ENCODE measurements at regions not wholly inside any gene's neighbourhood (a gene's known extent, or its start where the extent isn't known, plus 50 kb on each side); places are given as distances from the start of the nearest gene placed in this dataset.

DNA sequence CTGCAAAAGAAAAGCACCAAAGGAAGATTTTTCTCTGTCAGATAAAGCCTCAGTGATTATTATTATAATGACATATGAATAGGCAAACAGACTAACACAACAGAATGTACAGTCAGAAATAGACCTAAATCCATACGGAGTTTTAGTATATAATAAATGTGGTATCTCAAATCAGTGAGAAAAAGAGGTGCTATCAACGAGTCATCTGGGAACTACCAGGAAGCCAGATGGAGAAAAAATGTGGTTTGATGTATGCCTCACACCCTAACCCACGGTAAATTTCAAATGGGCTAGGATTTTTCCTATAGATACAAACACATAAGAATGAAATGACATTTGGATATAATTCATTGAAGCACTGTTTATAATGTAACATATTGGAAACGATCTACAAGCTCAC is 110.3 kb downstream of the ODF2L start:
- Histone ChIP-seq H3K27me3 (no peaks in the 10 kb centered on the region), H3K27ac (no peak overlapping the region), H3K4me1 (no peaks in the 10 kb centered on the region), H3K9me3 (peaks cover 0 to 8% (median 0%) of the 10 kb centered on the region in 12 donors), H3K4me3 (no peak overlapping the region), H3K36me3 (no peaks in the 10 kb centered on the region)
- ATAC-seq (no peak), DNase-seq (no peak)
- WGBS, 4 donors: 71 to 85% (median 77%) methylated on average over 4 of the region's 4 CpGs
- TF ChIP-seq POLR2A (IDR thresholded peaks at IDR 0.05): no peak
- TF ChIP-seq, protein P1, sequence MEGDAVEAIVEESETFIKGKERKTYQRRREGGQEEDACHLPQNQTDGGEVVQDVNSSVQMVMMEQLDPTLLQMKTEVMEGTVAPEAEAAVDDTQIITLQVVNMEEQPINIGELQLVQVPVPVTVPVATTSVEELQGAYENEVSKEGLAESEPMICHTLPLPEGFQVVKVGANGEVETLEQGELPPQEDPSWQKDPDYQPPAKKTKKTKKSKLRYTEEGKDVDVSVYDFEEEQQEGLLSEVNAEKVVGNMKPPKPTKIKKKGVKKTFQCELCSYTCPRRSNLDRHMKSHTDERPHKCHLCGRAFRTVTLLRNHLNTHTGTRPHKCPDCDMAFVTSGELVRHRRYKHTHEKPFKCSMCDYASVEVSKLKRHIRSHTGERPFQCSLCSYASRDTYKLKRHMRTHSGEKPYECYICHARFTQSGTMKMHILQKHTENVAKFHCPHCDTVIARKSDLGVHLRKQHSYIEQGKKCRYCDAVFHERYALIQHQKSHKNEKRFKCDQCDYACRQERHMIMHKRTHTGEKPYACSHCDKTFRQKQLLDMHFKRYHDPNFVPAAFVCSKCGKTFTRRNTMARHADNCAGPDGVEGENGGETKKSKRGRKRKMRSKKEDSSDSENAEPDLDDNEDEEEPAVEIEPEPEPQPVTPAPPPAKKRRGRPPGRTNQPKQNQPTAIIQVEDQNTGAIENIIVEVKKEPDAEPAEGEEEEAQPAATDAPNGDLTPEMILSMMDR (IDR thresholded peaks at IDR 0.05): no peak
- intact Hi-C loops (cut with DNase I): no loop called here

DNA sequence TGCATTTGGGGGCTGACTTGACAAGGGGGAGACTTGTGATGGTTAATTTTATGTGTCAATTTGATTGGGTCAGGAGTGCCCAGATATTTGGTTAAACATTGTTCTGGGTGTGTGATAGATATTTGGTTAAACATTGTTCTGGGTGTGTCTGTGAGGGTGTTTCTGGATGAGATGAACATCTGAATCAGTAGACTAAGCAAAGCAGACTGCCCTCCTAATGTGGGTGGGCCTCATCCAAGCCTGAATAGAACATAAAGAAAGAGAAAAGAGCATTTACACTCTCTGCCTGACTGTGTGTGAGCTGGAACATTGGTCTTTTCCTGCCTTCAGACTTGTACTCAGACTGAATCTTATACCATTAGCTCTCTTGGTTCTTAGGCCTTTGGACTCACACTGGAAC is 113.5 kb downstream of the ODF2L start:
- intact Hi-C loops (cut with DNase I): no loop called here
- Histone ChIP-seq H3K27me3 (no peaks in the 10 kb centered on the region), H3K9me3 (peaks cover 0 to 8% (median 0%) of the 10 kb centered on the region in 12 donors), H3K36me3 (no peaks in the 10 kb centered on the region), H3K4me3 (no peak overlapping the region), H3K27ac (no peak overlapping the region), H3K4me1 (no peaks in the 10 kb centered on the region)
- TF ChIP-seq POLR2A (IDR thresholded peaks at IDR 0.05): no peak
- TF ChIP-seq, protein P1 (IDR thresholded peaks at IDR 0.05): no peak
- no peak for DNase-seq
- no peak for ATAC-seq

DNA sequence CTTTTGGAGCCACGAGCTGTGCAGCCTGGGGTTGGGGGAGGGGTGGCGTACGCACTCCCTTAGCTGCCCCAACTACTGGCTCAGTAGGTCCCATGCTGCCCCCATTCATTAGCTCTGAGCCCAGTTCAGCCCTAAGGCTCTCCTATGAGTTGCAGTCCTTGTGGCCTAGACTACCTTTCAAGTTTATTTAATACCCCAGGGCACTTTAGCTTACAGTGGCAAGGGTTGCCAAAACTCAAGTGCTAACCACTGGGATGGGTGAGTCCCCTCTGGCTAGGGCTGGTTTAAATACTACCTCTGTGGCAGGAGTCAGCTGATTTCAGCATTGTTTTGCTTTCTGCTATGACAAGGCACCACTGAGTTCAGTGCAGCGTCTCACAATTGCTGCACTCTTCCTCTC is 118.2 kb downstream of the ODF2L start:
- no peaks in the 10 kb centered on the region for H3K36me3 ChIP-seq

DNA sequence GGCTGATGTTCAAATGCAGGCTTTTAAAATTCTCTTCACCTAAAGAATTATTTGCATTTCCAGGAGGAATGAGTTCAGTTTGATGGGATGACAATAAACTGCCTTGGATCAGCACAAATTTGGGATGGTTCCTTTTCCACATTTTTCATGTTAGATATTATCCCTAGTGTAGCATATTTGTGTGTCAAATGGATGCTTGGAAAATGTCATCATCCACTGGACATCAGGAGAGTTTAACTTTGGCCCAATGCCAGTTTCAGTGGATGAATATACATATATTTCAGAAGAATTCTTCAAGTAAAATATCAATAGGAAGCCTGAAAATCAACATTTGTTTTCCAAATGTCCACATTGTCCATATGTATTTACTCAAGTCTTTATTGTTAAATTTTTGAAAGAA is 116.5 kb upstream of the COL24A1 start:
- Histone ChIP-seq H3K27ac (no peak overlapping the region), H3K4me3 (no peak overlapping the region), H3K4me1 (no peaks in the 10 kb centered on the region), H3K9me3 (no peaks in the 10 kb centered on the region), H3K27me3 (no peaks in the 10 kb centered on the region), H3K36me3 (no peaks in the 10 kb centered on the region)
- intact Hi-C loops (cut with DNase I): no loop called here
- TF ChIP-seq, protein P1 (IDR thresholded peaks at IDR 0.05): no peak
- TF ChIP-seq POLR2A (IDR thresholded peaks at IDR 0.05): no peak
- DNase-seq (no peak), ATAC-seq (no peak)

More for the DNA sequence above, 118.2 kb downstream of the ODF2L start:
- 69 to 88% (median 80%) methylated on average over 4 of the region's 4 CpGs for WGBS, 4 donors
- Histone ChIP-seq H3K4me1 (no peaks in the 10 kb centered on the region), H3K27ac (no peak overlapping the region), H3K9me3 (no peaks in the 10 kb centered on the region), H3K27me3 (no peaks in the 10 kb centered on the region), H3K4me3 (no peak overlapping the region)
- intact Hi-C loops (cut with DNase I): no loop called here
- no peak for ATAC-seq
- DNase-seq: no peak
- TF ChIP-seq POLR2A (IDR thresholded peaks at IDR 0.05): no peak
- TF ChIP-seq, protein P1 (IDR thresholded peaks at IDR 0.05): no peak

All from heart left ventricle (tissue), 16 donors.